OCI-LY7 (cell line): ENCODE measurements at regions not wholly inside any gene's neighbourhood (a gene's known extent, or its start where the extent isn't known, plus 50 kb on each side); places are given as distances from the start of the nearest gene placed in this dataset.

Experiments
- BruUV-seq: library from RNA; stranded (reverse); fragments of 400-500 nt; replicated peaks from 2 replicates; lab custom pipeline; 2021; lab: Mats Ljungman, UMichigan
- CTCF ChIA-PET: fragments of 300-600 bp; sonication (Branson Sonifier 250); formaldehyde crosslinking; loops from one replicate; lab custom pipeline; 2022; ENCODE audit warnings: antibody characterized with exemption; ENCODE audit not compliant: unreplicated experiment; lab: Charles Lee
- POLR2A ChIA-PET: fragments of 300-600 bp; sonication (Branson Sonifier 250); formaldehyde crosslinking; loops from one replicate; lab custom pipeline; 2022; ENCODE audit warnings: antibody characterized with exemption; lab: Charles Lee
- DNase-seq: peaks from one replicate; pipeline ENCODE4 v3.0.0-alpha.2; 2015; ENCODE audit warnings: low spot score
- H2AFZ ChIP-seq: fragments of 200-600 bp; sonication (generic), shearing (Covaris generic); 2 replicates; pipeline ENCODE4 v1.6.1; 2014; ENCODE audit warnings: mild to moderate bottlenecking, antibody characterized with exemption, low read length, moderate library complexity
- H3K27ac ChIP-seq: fragments of 200-600 bp; sonication (generic); 2 replicates; pipeline ENCODE4 v1.5.1; 2014; ENCODE audit warnings: mixed run types, low read depth, mild to moderate bottlenecking, moderate library complexity, low read length, inconsistent platforms; ENCODE audit not compliant: poor library complexity, severe bottlenecking
- H3K36me3 ChIP-seq: fragments of 200-600 bp; sonication (generic); 2 replicates; pipeline ENCODE4 v1.6.1; 2014; ENCODE audit warnings: mild to moderate bottlenecking, antibody characterized with exemption, low read length, moderate library complexity, mixed read lengths; ENCODE audit not compliant: insufficient read depth
- H3K4me1 ChIP-seq: fragments of 200-600 bp; sonication (generic); 2 replicates; pipeline ENCODE4 v1.5.1; 2014; ENCODE audit warnings: mild to moderate bottlenecking, low read length; ENCODE audit not compliant: insufficient read depth, poor library complexity, severe bottlenecking
- H3K4me2 ChIP-seq: fragments of 200-600 bp; sonication (generic); 2 replicates; pipeline ENCODE4 v1.6.1; 2014; ENCODE audit warnings: mild to moderate bottlenecking, low read length
- H3K4me3 ChIP-seq: fragments of 200-600 bp; sonication (generic); 2 replicates; pipeline ENCODE4 v1.5.1; 2014; ENCODE audit warnings: mild to moderate bottlenecking, low read depth, low read length; ENCODE audit not compliant: poor library complexity, severe bottlenecking
- H3K79me2 ChIP-seq: fragments of 200-600 bp; sonication (generic); 2 replicates; pipeline ENCODE4 v1.6.1; 2016; ENCODE audit warnings: low read depth, mild to moderate bottlenecking, low read length, moderate library complexity, mixed read lengths; ENCODE audit not compliant: insufficient read depth
- H3K9me2 ChIP-seq: fragments of 200-600 bp; sonication (generic); 2 replicates; pipeline ENCODE4 v1.6.1; 2016; ENCODE audit warnings: mild to moderate bottlenecking, low read length, mixed read lengths; ENCODE audit not compliant: insufficient read depth
- H3K9me3 ChIP-seq: fragments of 200-600 bp; sonication (generic); 2 replicates; pipeline ENCODE4 v1.6.1; 2014; ENCODE audit warnings: mild to moderate bottlenecking, mixed run types, low read length, mixed read lengths
- H4K20me1 ChIP-seq: fragments of 200-600 bp; sonication (generic); 2 replicates; pipeline ENCODE4 v1.6.1; 2014; ENCODE audit warnings: mild to moderate bottlenecking, antibody characterized with exemption, low read length, moderate library complexity, mixed read lengths; ENCODE audit not compliant: insufficient read depth
- EZH2phosphoT487 ChIP-seq: fragments of 200-600 bp; sonication (generic); IDR thresholded peaks from 2 replicates; pipeline ENCODE4 v1.6.1; 2018; ENCODE audit warnings: low read depth, borderline replicate concordance, mild to moderate bottlenecking, mixed run types, antibody characterized with exemption, low read length, moderate library complexity, mixed read lengths
- intact Hi-C: fragments of 100-400 bp; cut with micrococcal nuclease; formaldehyde crosslinking; loops from one replicate; pipeline ENCODE4 v1.10.0; 2022; ENCODE audit not compliant: unreplicated experiment
- TF ChIP-seq, protein P1 (sequence below): fragments of 200-600 bp; sonication (generic); conservative IDR thresholded peaks from 2 replicates; pipeline ENCODE4 v1.5.1; 2014; ENCODE audit warnings: mild to moderate bottlenecking, antibody characterized with exemption, low read length, moderate library complexity, mixed read lengths

DNA sequence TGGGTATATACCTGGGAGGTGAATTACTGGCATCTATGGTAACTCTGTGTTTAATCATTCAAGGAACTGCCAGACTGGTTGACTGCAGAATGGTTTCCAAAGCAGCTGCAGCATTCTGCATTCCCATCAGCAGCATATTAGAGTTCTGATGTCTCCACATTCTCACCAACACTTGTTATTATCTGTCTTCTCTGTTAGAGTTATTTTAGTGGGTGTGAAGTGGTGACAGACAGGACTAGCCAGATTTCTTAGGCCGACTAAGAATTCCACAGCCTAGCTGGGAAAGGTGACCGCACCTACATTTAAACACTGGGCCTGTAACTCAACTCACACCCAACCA lies 110.9 kb downstream of the TMEM170B start:
- no peaks in the 10 kb centered on the region for H3K4me1 ChIP-seq
- no peaks in the 10 kb centered on the region for H3K79me2 ChIP-seq
- CTCF ChIA-PET: no interaction called here
- H2AFZ ChIP-seq: no peak overlapping the region
- no peak overlapping the region for H3K4me2 ChIP-seq
- BruUV-seq: no TSS peak
- H3K9me3 ChIP-seq: no peaks in the 10 kb centered on the region
- no peak for TF ChIP-seq EZH2phosphoT487
- TF ChIP-seq, protein P1, sequence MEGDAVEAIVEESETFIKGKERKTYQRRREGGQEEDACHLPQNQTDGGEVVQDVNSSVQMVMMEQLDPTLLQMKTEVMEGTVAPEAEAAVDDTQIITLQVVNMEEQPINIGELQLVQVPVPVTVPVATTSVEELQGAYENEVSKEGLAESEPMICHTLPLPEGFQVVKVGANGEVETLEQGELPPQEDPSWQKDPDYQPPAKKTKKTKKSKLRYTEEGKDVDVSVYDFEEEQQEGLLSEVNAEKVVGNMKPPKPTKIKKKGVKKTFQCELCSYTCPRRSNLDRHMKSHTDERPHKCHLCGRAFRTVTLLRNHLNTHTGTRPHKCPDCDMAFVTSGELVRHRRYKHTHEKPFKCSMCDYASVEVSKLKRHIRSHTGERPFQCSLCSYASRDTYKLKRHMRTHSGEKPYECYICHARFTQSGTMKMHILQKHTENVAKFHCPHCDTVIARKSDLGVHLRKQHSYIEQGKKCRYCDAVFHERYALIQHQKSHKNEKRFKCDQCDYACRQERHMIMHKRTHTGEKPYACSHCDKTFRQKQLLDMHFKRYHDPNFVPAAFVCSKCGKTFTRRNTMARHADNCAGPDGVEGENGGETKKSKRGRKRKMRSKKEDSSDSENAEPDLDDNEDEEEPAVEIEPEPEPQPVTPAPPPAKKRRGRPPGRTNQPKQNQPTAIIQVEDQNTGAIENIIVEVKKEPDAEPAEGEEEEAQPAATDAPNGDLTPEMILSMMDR: no peak
- no peaks in the 10 kb centered on the region for H4K20me1 ChIP-seq
- H3K36me3 ChIP-seq: no peaks in the 10 kb centered on the region
- no peak overlapping the region for H3K4me3 ChIP-seq
- POLR2A ChIA-PET: no interaction called here
- no peak overlapping the region for H3K27ac ChIP-seq
- no peaks in the 10 kb centered on the region for H3K9me2 ChIP-seq
- intact Hi-C loops: no loop called here
- DNase-seq: no peak

DNA sequence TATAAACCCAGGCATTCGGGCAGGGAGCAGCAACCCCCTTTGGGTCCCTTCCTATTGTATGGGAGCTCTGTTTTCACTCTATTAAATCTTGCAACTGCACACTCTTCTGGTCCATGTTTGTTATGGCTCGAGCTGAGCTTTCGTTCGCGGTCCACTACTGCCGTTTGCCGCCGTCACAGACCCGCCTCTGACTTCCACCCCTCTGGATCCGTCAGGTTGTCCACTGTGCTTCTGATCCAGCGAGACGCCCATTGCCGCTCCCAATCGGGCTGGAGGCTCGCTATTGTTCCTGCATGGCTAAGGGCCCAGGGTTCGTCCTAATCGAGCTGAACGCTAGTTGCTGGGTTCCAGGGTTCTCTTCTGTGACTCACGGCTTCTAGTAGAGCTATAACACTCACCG lies 111.3 kb downstream of the TMEM170B start:
- no peaks in the 10 kb centered on the region for H3K79me2 ChIP-seq
- H4K20me1 ChIP-seq: no peaks in the 10 kb centered on the region
- no peak overlapping the region for H3K27ac ChIP-seq
- H3K9me2 ChIP-seq: no peaks in the 10 kb centered on the region
- no TSS peak for BruUV-seq
- intact Hi-C loops: no loop called here
- H3K4me1 ChIP-seq: no peaks in the 10 kb centered on the region
- TF ChIP-seq, protein P1: no peak
- TF ChIP-seq EZH2phosphoT487: no peak
- H3K36me3 ChIP-seq: no peaks in the 10 kb centered on the region
- H3K4me2 ChIP-seq: no peak overlapping the region
- no peaks in the 10 kb centered on the region for H3K9me3 ChIP-seq
- no peak overlapping the region for H3K4me3 ChIP-seq
- ChIA-PET CTCF (no interaction called here), POLR2A (no interaction called here)
- no peak overlapping the region for H2AFZ ChIP-seq
- DNase-seq: no peak

DNA sequence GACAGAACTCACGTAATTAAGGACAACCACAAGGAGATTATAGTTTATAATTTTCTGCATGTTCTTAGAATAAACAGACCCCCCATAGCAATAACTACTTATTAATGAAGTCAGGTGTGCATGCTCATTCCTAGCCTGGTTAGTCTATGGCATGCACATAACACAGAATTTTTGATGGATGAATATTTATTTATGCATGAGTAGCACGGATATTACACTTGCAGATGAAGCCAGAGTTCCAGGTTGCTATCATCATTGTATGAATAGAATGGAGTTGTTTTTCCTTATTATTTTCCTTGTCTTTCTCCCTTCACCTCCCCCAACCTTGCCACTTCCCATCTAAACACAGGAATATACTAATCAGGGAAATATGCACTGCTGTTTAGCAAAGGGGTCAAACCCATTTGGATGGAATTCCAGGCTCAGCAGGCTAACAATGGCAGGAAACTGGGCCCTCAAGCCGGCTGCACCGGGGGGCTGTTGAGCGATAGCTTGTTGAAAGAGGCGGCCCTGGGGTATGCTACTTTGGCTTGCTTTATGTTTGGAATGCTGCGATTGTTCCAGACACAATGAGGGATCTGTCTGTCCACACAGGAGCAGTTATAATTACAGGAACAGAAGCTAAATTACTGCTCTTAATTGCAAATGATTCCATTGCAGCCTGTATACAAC lies 112.6 kb downstream of the TMEM170B start:
- no peaks in the 10 kb centered on the region for H3K9me2 ChIP-seq
- H3K79me2 ChIP-seq: no peaks in the 10 kb centered on the region
- no peak overlapping the region for H2AFZ ChIP-seq
- no TSS peak for BruUV-seq
- H3K9me3 ChIP-seq: no peaks in the 10 kb centered on the region
- H3K4me3 ChIP-seq: no peak overlapping the region
- H3K4me1 ChIP-seq: no peaks in the 10 kb centered on the region
- H3K4me2 ChIP-seq: no peak overlapping the region
- POLR2A ChIA-PET: no interaction called here
- no peak for DNase-seq
- TF ChIP-seq, protein P1: no peak
- no peak for TF ChIP-seq EZH2phosphoT487
- CTCF ChIA-PET: no interaction called here
- H4K20me1 ChIP-seq: no peaks in the 10 kb centered on the region
- no peaks in the 10 kb centered on the region for H3K36me3 ChIP-seq
- intact Hi-C loops: no loop called here
- no peak overlapping the region for H3K27ac ChIP-seq
